HEK293T (cell line): ENCODE measurements at regions not wholly inside any gene's neighbourhood (a gene's known extent, or its start where the extent isn't known, plus 50 kb on each side); places are given as distances from the start of the nearest gene placed in this dataset.

ENCODE experiments used
- ARNT ChIP-seq: fragments of 450-650 bp; IDR thresholded peaks from 2 replicates; pipeline ENCODE4 v1.6.1; 2017; ENCODE audit warnings: mild to moderate bottlenecking
- BHLHE40 ChIP-seq: fragments of 450-650 bp; IDR thresholded peaks from 2 replicates; pipeline ENCODE4 v1.6.1; 2016; ENCODE audit warnings: mild to moderate bottlenecking, moderate library complexity, borderline replicate concordance
- ELF4 ChIP-seq: fragments of 450-650 bp; IDR thresholded peaks from 2 replicates; pipeline ENCODE4 v1.6.1; 2017; ENCODE audit warnings: antibody characterized with exemption
- LEF1 ChIP-seq: fragments of 450-650 bp; IDR thresholded peaks from 2 replicates; pipeline ENCODE4 v1.6.1; 2017; ENCODE audit warnings: mild to moderate bottlenecking, borderline replicate concordance
- SP1 ChIP-seq: fragments of 450-650 bp; IDR thresholded peaks from 2 replicates; pipeline ENCODE4 v1.6.1; 2017
- TARDBP ChIP-seq: fragments of 450-650 bp; IDR thresholded peaks from 2 replicates; pipeline ENCODE4 v1.6.1; 2016

DNA sequence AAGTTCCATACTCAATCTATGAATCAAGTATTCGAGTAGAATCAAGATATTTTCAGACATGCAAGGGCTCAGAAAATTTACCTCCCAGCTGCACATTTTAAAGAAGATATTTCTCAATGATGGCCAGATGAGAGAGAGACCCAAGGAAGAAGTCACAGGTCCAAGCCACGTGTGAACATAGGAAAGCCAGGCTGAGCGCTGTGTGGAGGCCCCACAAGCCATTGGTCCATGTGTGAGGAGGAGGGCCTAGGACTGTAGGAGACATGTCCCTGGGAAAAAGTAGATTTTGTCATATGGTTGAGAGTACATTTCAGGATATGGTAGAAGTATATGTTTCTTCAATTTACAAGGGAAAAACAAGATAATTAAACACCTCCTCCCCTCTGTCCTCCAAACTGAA is 115.8 kb upstream of the RPS23 start:
- no peak for TF ChIP-seq SP1
- no peak for TF ChIP-seq TARDBP
- no peak for TF ChIP-seq ELF4
- no peak for TF ChIP-seq ARNT
- no peak for TF ChIP-seq LEF1
- no peak for TF ChIP-seq BHLHE40
